A673 (cell line): ENCODE measurements at regions not wholly inside any gene's neighbourhood (a gene's known extent, or its start where the extent isn't known, plus 50 kb on each side); places are given as distances from the start of the nearest gene placed in this dataset.

ENCODE experiments used
- BruUV-seq: library from RNA; stranded (reverse); fragments of 400-500 nt; replicated peaks from 2 replicates; lab custom pipeline; 2021; lab: Mats Ljungman, UMichigan
- CTCF ChIA-PET: fragments of 300-600 bp; sonication (Branson Sonifier 250); formaldehyde crosslinking; loops from one replicate; lab custom pipeline; 2022; ENCODE audit warnings: antibody characterized with exemption; lab: Charles Lee
- POLR2A ChIA-PET: fragments of 300-600 bp; sonication (Branson Sonifier 250); formaldehyde crosslinking; loops from one replicate; lab custom pipeline; 2022; ENCODE audit warnings: antibody characterized with exemption; ENCODE audit not compliant: low non-redundant PET; lab: Charles Lee
- DNase-seq: peaks from one replicate; pipeline ENCODE4 v3.0.0-alpha.2; 2015; ENCODE audit warnings: low spot score
- H3K27ac ChIP-seq: fragments of 200-600 bp; sonication (generic); 2 replicates; pipeline ENCODE4 v1.5.1; 2016; ENCODE audit warnings: mixed run types, low read depth, mild to moderate bottlenecking, mixed read lengths, antibody characterized with exemption, low read length; ENCODE audit not compliant: poor library complexity, severe bottlenecking
- H3K27me3 ChIP-seq: fragments of 200-600 bp; sonication (generic); replicated peaks from 2 replicates; pipeline ENCODE4 v1.6.1; 2017; ENCODE audit warnings: mixed run types, low read depth, mild to moderate bottlenecking, mixed read lengths, antibody characterized with exemption, low read length; ENCODE audit not compliant: insufficient read depth, poor library complexity
- H3K36me3 ChIP-seq: fragments of 200-600 bp; sonication (generic); 2 replicates; pipeline ENCODE4 v1.6.1; 2016; ENCODE audit warnings: mixed run types, mild to moderate bottlenecking, mixed read lengths, antibody characterized with exemption, low read length; ENCODE audit not compliant: insufficient read depth, poor library complexity, severe bottlenecking
- H3K4me1 ChIP-seq: fragments of 200-600 bp; sonication (generic); 2 replicates; pipeline ENCODE4 v1.6.1; 2017; ENCODE audit warnings: mixed run types, mild to moderate bottlenecking, mixed read lengths, antibody characterized with exemption, low read length; ENCODE audit not compliant: insufficient read depth, poor library complexity, severe bottlenecking
- H3K4me3 ChIP-seq: fragments of 200-600 bp; sonication (generic); 2 replicates; pipeline ENCODE4 v1.5.1; 2016; ENCODE audit warnings: low read depth, mixed run types, mild to moderate bottlenecking, mixed read lengths, low read length; ENCODE audit not compliant: poor library complexity, severe bottlenecking
- H3K9me3 ChIP-seq: fragments of 200-600 bp; sonication (generic); 2 replicates; pipeline ENCODE4 v1.6.1; 2016; ENCODE audit warnings: mixed run types, low read depth, mild to moderate bottlenecking, mixed read lengths, antibody characterized with exemption, low read length; ENCODE audit not compliant: poor library complexity, severe bottlenecking
- EZH2 ChIP-seq: fragments of 200-600 bp; sonication (generic); IDR thresholded peaks from 2 replicates; pipeline ENCODE4 v1.6.1; 2017; ENCODE audit warnings: borderline replicate concordance, low read depth, mild to moderate bottlenecking, mixed read lengths, antibody characterized with exemption, low read length; ENCODE audit not compliant: poor library complexity, severe bottlenecking
- intact Hi-C: fragments of 100-400 bp; cut with micrococcal nuclease; formaldehyde crosslinking; loops from one replicate; pipeline ENCODE4 v1.10.0; 2022; ENCODE audit not compliant: unreplicated experiment
- TF ChIP-seq, protein P1 (sequence below): fragments of 300-800, 200-600 bp; sonication (generic); conservative IDR thresholded peaks from 2 replicates; pipeline ENCODE4 v1.5.1; 2017; ENCODE audit warnings: low read depth, mild to moderate bottlenecking, antibody characterized with exemption, low read length, moderate library complexity, mixed read lengths

DNA sequence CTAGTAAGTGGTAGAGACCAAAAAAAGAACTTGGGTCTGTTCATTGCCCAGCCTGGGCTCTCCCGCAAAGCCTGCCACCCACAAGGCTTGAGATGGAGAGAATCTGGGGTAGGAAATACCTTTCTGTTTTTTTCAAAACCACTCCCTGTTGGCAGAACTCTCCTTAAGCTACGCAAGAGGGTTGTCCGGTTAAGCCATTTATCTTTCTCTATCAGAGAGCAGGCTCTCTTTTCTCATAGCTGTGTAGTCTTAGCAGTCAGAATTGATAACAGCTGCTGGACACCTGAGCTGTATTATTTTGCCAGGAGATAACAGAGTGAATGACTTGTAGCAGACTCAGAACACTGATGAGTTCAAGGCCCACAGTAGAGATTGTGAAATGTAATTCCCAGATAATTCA, 1088.1 kb downstream of the TSN start:
- Histone ChIP-seq H3K27me3 (no peaks in the 10 kb centered on the region), H3K36me3 (no peaks in the 10 kb centered on the region), H3K4me1 (peaks cover 14% of the 10 kb centered on the region), H3K9me3 (no peaks in the 10 kb centered on the region), H3K27ac (no peak overlapping the region), H3K4me3 (no peak overlapping the region)
- CTCF ChIA-PET, result no interaction called here
- no peak for DNase-seq
- TF ChIP-seq, protein P1, sequence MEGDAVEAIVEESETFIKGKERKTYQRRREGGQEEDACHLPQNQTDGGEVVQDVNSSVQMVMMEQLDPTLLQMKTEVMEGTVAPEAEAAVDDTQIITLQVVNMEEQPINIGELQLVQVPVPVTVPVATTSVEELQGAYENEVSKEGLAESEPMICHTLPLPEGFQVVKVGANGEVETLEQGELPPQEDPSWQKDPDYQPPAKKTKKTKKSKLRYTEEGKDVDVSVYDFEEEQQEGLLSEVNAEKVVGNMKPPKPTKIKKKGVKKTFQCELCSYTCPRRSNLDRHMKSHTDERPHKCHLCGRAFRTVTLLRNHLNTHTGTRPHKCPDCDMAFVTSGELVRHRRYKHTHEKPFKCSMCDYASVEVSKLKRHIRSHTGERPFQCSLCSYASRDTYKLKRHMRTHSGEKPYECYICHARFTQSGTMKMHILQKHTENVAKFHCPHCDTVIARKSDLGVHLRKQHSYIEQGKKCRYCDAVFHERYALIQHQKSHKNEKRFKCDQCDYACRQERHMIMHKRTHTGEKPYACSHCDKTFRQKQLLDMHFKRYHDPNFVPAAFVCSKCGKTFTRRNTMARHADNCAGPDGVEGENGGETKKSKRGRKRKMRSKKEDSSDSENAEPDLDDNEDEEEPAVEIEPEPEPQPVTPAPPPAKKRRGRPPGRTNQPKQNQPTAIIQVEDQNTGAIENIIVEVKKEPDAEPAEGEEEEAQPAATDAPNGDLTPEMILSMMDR, result no peak
- no peak for TF ChIP-seq EZH2
- POLR2A ChIA-PET, result no interaction called here
- BruUV-seq, result no TSS peak
- intact Hi-C loops, result no loop called here

DNA sequence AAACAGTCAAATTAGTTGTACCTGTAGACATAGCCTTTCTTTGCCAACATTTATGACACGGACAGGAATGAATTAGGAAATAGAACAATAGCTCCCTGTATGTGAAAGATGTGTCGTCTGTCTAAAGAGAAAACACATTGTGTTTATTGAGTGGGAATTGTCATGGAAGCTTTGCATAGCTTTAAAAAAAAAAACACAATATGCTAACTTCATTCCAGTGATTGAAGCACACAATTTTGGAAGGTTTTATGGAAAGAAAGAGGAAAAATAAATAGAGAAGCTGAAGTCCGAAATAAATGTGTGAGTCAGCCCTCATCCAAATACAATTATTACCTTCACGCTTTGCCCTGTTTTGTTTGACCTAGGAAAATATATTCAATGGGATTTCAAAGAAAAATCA, 1095.7 kb downstream of the TSN start:
- Histone ChIP-seq H3K9me3 (no peaks in the 10 kb centered on the region), H3K36me3 (no peaks in the 10 kb centered on the region), H3K27ac (no peak overlapping the region), H3K27me3 (no peaks in the 10 kb centered on the region), H3K4me1 (peaks cover 18% of the 10 kb centered on the region), H3K4me3 (no peak overlapping the region)
- ChIA-PET CTCF (no interaction called here), POLR2A (no interaction called here)
- intact Hi-C loops, result no loop called here
- no TSS peak for BruUV-seq
- no peak for DNase-seq
- TF ChIP-seq EZH2, result no peak
- TF ChIP-seq, protein P1, result no peak

DNA sequence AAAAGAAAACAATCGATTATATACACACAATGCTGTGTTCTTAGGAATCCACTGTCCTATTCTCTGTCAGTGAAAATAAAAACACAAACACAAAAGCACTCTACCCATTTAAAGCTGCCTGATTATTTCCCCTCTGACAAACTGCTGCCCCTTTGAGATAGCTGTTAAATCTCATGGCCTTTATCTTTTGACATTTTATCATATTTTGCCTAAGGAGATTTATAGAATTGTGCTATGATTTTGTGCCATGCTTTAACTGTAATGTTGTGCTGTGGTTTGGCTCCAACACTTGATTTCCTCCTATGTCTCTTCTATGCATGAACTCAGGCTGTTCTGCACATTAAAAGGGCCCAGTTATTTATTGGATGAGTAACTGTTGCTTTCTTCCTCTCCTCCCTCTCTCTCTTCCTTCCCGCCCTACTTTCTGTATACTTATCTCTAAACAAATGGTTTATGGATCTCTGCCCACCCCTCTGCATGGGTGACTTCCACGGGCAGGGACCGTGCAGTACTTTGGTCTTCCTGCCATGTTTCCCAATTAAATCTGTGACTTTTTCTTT, 1096.6 kb downstream of the TSN start:
- ChIA-PET POLR2A (no interaction called here), CTCF (no interaction called here)
- BruUV-seq, result no TSS peak
- Histone ChIP-seq H3K27me3 (no peaks in the 10 kb centered on the region), H3K9me3 (no peaks in the 10 kb centered on the region), H3K36me3 (no peaks in the 10 kb centered on the region), H3K27ac (no peak overlapping the region), H3K4me1 (peaks cover 18% of the 10 kb centered on the region), H3K4me3 (no peak overlapping the region)
- no peak for DNase-seq
- TF ChIP-seq, protein P1, result no peak
- no peak for TF ChIP-seq EZH2
- intact Hi-C loops, result no loop called here
